Ramos (cell line): ENCODE measurements at regions not wholly inside any gene's neighbourhood (a gene's known extent, or its start where the extent isn't known, plus 50 kb on each side); places are given as distances from the start of the nearest gene placed in this dataset.
"Not testable (repeated sequence)": the region's sequence is repeated elsewhere in the genome, so short reads cannot be mapped to it uniquely, and the experiment has no call there.

ENCODE experiments used
- in situ Hi-C: fragments of 300-500 bp; cut with MboI; formaldehyde crosslinking; loops from one replicate; pipeline ENCODE4 v1.14.3; 2022; ENCODE audit warnings: low sequenced_read_pairs; ENCODE audit not compliant: unreplicated experiment

DNA sequence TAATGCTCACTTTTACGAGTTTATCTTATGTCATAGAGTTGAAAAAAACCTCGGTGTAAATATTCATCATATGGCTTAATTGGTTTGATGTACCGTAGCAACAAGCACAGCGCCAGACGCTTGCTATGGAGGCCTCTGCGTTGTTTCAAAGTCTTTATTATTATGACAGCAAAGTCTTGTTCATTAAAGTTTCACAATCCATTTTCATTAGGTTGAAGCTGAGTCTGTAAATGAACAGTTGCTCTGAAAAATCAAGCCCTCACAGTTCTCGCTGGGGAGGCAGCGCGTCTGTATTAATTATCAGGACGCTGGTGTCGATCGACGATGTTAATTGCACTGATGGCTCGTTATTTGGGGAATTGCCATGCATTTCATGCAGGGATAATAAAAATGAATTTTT, 185.6 kb downstream of the INSC start:
- in situ Hi-C loops, result no loop called here

DNA sequence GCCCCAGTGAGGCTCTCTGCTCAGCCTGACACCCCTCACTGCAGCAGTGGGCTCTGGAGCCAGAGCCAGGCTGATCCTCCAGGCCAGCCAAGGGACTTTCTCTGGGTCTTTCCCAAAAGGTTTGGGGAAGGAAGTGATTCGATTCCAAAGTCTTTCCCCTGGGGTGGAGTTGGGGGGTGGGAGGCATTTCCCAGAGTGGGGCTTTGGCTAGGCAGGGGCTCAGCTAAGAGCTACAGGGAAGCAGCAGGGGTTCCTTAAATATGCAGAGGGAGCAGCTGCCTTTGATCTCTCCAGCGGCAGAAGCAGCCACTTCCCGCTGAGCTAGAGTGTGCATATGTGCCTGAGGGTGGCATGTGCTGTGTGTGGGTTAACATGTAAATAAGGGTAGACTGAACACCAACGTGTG, 192.9 kb downstream of the INSC start:
- in situ Hi-C loops, result no loop called here

DNA sequence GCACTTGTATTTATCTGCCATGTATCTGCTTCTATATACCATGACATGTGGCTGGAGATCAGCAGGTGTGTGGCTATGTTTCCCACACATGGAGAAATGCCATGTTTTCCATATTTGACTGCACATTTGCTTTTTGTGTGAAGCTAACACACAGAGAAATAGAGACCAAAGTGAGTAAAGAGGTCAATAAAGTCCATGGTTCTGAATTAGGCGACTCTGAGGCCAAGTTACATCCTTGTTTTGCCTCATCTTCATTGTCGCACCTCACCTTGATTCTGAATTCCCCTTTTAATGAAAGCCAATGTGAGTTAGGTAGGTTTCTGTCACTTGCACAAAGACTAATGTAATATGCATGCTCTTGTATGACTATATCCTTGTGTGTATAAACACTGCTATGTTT, 194.1 kb downstream of the INSC start:
- in situ Hi-C loops, result no loop called here

DNA sequence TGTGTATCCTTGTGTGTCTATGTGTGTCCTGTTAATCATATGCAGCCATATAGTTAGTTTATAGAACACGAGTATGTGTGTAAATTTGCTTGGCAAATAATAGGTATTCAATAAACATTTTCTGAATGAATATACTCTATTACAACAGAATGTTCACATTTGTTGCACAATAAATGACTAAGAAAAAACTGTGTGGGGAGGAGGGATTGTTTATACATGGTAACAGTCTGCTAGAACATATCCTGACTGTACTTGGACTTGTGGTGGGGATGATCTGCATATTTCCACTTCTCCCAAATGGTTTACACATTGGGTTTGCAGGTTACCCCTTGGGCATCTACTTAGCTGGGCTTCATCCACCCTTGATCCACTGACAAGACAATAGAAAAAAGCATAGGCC, 194.6 kb downstream of the INSC start:
- in situ Hi-C loops, result no loop called here

DNA sequence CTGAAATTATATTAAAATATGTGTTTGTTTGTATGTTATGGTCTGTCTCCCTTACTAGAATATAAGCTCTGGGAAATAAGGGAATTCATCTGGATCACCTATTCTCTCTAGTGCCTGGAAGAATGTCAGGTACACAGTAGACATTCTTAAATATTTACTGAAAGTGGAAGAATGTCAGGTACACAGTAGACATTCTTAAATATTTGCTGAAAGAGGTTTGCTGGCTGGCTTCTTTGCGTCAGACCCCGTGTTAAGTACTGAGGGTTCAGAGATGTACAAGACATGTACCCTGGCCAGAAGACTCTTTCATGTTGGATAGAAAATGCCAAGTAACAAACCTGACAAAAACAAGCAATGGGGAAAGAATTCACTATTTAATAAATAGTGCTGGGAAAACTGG, 199.1 kb downstream of the INSC start:
- in situ Hi-C loops, result no loop called here

DNA sequence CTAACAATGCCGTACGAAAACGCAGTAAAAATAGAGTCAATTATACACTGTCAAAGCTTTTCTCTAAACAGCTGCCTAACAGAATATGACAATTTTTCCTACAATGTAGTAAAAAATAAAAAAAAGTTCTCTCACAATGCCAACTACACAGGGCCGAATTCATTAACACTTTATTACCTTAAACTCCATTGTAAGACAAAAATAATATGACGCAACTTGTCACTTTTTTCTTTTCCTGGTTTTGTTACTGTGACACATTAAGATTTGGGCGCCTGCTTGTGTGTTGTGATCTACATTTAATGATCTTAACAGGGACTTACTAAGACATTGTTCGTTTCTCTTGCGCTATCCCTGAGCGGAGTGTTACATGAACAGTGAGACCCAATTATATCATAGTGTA, 204.1 kb downstream of the INSC start:
- in situ Hi-C loops, result no loop called here

DNA sequence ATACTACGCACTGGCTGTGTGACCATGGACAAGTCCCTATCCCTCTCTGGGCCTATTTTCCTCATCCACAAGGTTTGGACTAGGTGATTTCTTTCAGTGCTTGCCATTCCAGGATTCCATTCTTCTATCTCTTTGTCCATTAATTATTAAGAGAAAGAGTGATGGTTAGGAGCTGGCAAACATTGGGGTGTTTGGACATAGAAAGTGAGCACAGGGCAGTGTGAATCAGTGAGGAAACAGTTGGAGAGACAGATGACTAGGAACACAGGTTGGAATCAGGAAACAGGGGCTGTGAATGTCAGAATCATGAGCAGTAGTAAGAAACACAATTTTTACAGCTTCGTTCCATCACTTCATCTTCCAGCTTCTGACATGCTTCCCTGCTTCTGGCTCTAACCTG, 211.8 kb downstream of the INSC start:
- in situ Hi-C loops, result no loop called here

DNA sequence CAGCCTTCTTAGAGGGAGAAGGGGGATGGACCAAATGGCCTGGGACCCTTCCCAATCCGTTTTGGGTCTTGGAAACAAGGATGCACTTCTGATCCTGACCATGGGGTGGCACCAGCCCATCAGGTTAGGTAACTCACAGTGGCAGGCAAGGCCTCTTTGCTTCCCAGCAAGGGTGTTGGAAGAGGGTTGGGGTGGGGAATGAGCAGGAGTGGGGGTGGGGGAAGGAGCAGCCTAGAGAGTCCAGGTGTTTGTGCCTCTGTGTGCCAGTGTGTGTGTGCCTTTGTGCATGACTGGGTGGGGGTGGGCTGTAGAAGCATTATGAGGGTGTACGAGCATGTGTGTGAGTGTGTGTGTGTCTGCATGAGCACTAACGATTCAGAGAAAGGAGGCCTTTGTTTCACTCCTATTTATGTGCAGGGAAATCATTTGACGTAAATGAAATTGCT, 213.1 kb downstream of the INSC start:
- in situ Hi-C loops, result no loop called here

DNA sequence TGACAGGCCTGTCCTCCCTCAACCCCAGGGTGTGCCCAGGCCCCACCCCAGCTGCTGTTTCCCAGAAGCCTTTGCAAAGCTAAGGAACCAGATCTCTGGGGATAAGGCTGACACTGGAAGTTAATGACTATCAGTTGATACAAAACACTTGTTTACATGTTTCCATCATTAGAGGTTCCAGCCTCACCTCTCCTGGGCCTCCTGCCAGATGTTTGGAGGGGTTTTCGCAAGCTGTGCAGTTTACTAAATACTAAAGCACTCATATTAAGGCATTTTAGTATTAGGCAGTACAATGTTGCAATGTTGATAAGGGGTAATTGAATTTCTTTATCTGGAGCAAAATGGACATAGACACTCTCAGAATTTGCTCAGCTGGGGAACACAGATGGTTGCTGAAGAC, 218.7 kb downstream of the INSC start:
- in situ Hi-C loops, result no loop called here

DNA sequence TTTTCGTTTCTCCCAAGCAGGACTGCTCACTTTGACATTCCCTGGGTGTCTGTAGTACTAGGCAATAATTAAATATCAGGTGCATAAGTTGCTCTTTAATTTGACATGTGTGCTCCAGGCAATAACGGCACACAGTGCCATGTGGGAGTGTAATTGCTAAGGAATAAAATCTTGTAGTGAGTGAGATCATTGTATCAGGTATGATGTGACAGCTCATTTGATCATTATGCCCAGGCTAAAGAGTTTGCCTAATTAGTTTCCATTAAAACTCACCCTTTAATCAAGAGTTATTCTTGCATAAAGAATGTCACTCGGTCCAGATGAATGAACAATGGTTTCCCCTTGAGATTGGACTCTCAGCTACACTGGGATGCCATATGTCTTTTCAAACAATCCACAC, 220.0 kb downstream of the INSC start:
- in situ Hi-C loops, result no loop called here

DNA sequence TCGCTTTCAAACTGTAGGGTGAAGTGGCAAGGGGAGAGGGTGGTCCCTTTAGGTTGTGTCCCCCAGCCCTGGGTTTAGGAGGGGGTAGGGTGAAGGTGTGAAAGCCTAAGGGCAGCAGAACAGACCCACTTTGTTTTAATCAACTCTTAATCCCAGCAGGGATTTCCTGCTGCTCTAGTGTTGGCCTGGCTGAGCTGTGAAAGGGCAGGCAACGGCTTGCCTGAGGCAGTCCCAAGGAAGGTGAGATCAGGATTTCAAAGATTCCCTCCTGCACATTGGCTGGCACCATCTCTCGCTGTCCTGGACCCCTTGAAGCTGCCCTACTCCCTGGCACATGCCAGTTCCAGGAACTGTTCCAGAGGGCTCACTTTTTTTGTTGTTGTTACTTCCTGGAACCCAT, 221.3 kb downstream of the INSC start:
- in situ Hi-C loops, result no loop called here

DNA sequence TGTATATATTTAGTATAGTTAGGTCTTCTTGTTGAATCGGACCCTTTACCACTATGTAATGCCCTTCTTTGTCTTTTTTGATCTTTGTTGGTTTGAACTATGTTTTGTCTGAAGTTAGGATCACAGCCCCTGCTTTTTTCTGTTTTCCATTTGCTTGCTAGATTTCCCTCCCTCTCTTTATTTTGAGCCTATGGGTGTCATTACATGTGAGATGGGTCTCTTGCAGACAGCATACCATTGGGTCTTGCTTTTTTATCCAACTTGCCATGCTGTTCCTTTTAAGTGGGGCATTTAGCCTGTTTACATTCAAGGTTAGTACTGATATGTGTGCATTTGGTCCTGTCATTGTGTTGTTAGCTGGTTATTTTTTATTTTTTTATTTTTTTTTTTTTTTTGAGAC, 224.6 kb downstream of the INSC start:
- in situ Hi-C loops, result no loop called here

DNA sequence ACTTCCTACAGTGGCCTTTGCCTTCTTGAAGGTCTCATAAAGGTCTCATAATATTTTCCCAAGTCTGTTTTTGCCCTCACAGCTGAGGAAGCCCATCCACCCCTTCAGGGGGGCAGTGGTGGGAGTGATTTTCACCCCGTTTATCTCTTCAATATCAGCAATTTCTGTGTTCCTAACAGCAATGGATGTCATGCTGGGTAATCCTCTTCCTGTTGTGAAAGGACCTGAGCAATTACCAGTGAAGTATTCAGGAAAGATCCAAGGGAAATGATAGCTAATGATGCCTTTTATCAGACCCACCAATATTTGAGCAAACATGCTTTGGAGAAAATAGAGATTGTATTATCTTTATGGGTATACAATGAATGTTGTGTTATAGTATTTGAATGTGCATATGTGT, 226.9 kb downstream of the INSC start:
- in situ Hi-C loops, result no loop called here

DNA sequence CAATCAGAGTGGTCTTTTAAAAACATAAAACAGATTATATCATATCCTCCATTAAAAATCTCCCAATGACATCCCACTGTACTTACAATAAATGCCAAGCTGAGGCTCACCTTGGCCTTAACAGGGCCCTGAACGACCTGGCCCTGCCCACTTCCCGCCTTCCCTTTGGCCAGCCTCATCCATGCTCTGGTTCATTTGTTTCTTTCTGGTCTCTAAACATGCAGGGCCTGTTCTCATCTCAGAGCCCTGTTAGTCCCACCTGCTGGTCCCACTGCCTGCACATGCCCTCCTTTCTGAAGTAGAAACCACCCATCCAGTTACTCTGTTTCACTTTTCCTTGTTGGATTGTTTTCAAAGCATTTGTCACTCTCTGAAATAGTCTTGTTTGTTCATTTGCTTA, 227.4 kb downstream of the INSC start:
- in situ Hi-C loops, result no loop called here

DNA sequence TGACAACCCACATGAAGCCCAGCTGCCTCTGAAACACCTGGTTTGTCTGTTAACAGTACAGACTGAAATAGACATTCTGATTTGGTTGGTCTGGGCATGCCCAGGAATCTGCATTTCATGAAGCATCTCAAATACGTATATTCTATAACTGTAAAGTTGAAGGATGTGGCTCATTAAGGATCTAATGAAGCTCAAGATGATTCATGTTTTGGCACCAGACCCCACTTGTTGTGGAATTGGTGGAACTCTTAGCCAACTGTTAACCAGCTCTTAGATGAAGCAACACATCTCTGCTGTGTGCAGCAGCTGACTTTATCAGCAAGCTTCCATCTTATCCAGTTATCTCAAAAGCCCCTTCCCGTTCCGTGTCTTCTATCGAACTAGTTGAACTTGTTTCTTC, 232.2 kb downstream of the INSC start:
- in situ Hi-C loops, result no loop called here

DNA sequence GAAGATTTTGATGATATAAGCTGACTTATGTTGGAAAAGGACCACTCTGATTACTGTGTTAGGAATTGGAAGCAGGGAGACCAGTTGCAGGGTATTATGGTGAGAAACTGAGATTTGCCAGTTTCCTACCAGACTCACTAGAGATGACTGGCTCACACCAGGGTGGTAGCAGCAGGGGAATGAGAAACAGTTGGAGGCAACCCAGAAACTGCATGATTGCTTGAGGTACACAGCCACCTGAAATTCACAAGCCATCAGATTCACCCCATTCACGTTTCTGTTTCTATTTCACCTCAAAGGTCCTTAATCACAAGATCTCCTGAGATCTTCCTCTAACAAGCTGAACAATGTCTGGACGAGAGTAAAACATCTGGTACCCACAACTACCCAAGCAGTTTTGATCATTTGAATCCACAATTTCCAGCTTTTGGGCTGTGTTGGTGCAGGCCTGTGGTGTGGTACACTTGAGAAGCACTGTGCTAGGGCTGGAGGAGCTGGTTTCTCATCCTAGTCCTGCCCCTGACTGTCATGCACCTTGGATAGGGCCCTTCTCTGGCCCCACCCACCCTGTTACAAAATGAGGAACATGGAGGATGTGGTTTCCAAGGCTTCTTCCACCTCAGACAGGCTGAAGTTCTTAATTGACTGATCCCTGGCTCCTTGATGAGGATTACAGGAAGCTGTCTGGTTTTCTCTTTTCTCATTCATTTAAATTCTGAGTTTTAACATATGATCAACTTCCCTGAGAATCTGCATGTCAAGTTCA, 233.4 kb downstream of the INSC start:
- in situ Hi-C loops, result no loop called here

DNA sequence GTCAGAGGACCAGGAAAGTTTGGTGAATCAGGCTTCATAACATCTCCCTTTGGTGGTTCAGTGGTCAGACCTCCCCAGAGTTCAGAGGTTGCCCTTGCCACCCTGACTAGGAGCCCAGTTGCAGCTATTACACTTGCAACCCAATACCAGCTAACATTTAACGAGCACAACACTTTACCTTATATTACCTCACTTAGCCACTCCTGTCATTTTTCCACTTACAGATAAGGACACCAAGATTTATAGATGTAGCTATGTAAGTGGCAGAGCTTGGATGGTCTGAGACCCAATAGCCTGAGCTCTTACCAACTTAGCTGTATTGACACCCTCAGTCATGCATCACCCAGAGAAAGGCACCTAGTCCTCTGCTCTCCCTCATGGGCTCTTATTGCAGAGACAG, 234.7 kb downstream of the INSC start:
- in situ Hi-C loops, result no loop called here

DNA sequence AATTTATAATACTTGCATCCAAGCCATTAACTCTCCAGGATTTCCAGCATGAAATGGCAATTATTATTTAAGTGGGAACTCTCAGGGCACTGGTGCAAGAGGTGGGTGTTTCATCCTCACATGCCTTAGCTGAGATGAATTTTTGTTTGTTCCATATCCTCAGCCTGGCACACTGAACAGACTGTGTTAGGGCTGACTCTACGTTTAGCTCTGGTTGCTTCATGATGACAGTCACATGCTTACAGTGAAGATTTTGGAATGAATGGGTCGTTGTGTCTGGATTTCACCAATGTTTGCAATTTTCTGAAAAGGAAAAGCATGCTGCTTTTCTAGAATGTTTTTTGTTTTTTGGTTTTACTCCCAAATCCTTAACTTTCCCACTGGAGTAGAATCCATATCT, 246.6 kb downstream of the INSC start:
- in situ Hi-C loops, result no loop called here

DNA sequence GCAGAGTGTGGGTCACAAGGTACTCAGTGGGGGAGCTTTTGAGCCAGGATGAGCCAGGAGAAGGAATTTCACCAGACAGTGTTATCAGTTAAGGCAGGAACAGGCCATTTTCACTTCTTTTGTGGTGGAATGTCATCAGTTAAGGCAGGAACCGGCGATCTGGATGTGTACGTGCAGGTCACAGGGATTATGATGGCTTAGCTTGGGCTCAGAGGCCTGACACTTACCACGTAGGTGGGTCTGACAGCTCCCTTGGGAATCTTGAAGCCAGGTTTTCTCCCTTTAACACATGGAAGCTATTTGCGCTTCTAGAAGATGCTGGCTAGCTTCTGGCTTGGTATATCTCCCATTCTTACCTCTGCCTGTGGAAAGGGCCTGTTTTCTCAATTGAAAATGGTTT, 250.6 kb downstream of the INSC start:
- in situ Hi-C loops, result not testable (repeated sequence)

DNA sequence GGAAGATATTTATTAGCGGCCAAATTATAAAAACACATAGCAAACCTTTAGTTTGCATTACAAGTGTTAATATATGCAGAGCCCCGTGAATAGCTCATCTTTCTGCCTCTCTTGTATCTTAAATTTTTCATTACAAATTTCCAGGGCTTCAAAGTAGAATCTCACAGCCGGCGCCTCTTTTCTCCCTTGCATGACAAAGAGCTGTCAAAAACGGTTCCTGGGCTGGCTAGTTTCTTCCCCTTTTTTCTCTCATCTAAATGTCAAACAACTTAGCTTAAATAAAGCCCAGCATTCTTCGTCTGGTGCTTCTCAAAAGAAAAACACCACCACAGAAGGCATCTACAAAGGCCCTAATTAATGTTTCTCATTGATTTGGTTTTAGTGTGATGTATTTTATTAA, 253.0 kb downstream of the INSC start:
- in situ Hi-C loops, result no loop called here

DNA sequence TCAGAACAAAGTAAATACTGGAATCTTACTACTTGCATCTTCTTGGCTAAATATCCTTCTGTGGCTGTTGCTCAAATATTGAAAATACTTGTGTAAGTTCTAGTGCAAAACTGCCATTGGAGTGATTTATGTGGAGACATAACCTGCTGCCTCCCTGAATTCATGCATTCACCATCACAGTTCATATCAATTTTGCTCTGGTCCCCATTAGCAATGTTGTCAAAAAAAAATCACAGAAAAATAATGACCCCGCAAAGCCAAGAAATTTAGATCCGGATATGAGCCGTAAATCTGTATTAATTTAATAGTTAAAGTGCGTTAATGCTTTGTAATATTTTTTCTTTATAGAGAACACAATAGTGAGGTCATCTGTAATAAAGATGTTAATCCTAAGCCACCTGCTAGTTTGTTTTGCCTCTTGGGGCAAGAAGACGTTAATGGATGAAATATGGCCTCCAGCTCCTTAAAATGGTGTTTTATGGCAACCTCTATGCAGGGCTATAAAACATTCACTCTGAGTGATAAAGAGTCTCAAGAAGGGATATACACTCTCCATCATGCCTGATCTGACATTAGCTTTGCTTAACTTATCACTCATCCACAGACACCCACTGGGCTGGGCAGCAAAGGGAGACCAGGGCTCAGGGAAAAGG, 255.9 kb downstream of the INSC start:
- in situ Hi-C loops, result no loop called here

DNA sequence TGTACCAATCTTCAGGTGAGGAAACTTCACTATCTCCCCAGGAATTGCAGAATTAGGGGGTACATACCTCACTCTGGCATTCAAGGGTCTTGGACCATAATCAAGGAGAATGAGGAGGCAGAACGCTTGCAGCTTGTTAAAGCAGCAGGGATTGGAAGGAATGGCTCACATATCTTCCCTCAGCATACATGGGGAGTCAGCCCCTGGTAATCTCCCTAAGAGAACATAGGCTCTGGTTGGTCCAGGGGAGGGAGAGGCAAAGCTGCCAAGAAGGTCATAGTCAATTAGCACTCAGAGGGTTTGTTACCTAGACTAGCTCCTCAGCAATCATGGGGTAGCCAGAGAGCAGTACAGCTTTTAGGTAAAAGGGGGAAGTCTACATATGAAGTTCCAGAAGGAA, 256.8 kb downstream of the INSC start:
- in situ Hi-C loops, result no loop called here
